IMR-90 (cell line): ENCODE measurements at regions not wholly inside any gene's neighbourhood (a gene's known extent, or its start where the extent isn't known, plus 50 kb on each side); places are given as distances from the start of the nearest gene placed in this dataset.

Experiments used
- ATAC-seq: fragments of 200-7000 bp; cut with Tn5 transposase; 2 replicates; pipeline ENCODE4 v1.9.1; 2020; ENCODE audit warnings: low read depth, mild to moderate bottlenecking, moderate library complexity
- BruUV-seq: library from RNA; stranded (reverse); fragments of 400-500 nt; replicated peaks from 2 replicates; lab custom pipeline; 2021; lab: Mats Ljungman, UMichigan
- CTCF ChIA-PET: fragments of 300-600 bp; formaldehyde crosslinking; extraction: SDS; loops from one replicate; lab custom pipeline; 2021; ENCODE audit warnings: antibody characterized with exemption; lab: Yijun Ruan, JAX
- POLR2A ChIA-PET: fragments of 300-600 bp; sonication (Branson Sonifier 250); formaldehyde crosslinking; loops from one replicate; lab custom pipeline; 2022; ENCODE audit warnings: antibody characterized with exemption; ENCODE audit not compliant: unreplicated experiment; lab: Charles Lee
- DNase-seq: peaks from one replicate; pipeline ENCODE4 v3.0.0; 2013
- H2AFZ ChIP-seq: replicated peaks from 2 replicates; pipeline ENCODE3; 2013; ENCODE audit warnings: low read length, mild to moderate bottlenecking; ENCODE audit not compliant: poor library complexity
- H2AK5ac ChIP-seq: 2 replicates; pipeline ENCODE4 v1.6.1; 2013; ENCODE audit warnings: low read depth, low read length, inconsistent platforms
- H2AK9ac ChIP-seq: replicated peaks from 2 replicates; pipeline ENCODE3; 2013; ENCODE audit warnings: mild to moderate bottlenecking, low read depth, low read length, moderate library complexity; ENCODE audit not compliant: poor library complexity
- H2BK120ac ChIP-seq: 2 replicates; pipeline ENCODE4 v1.6.1; 2013; ENCODE audit warnings: low read depth, low read length, inconsistent platforms
- H2BK15ac ChIP-seq: 3 replicates; pipeline ENCODE4 v1.6.1; 2013; ENCODE audit warnings: low read depth, low read length, inconsistent platforms
- H2BK20ac ChIP-seq: 2 replicates; pipeline ENCODE4 v1.6.1; 2013; ENCODE audit warnings: low read depth, mild to moderate bottlenecking, inconsistent platforms, low read length, moderate library complexity
- H2BK5ac ChIP-seq: 2 replicates; pipeline ENCODE4 v1.6.1; 2013; ENCODE audit warnings: mild to moderate bottlenecking, low read depth, low read length, inconsistent platforms; ENCODE audit not compliant: poor library complexity, severe bottlenecking
- H3K14ac ChIP-seq: replicated peaks from 2 replicates; pipeline ENCODE4 v1.6.1; 2013; ENCODE audit warnings: low read depth, low read length, inconsistent platforms
- H3K18ac ChIP-seq: 2 replicates; pipeline ENCODE4 v1.6.1; 2013; ENCODE audit warnings: low read depth, low read length, control low read depth
- H3K23ac ChIP-seq: 2 replicates; pipeline ENCODE4 v1.6.1; 2013; ENCODE audit warnings: low read depth, low read length, inconsistent platforms
- H3K27ac ChIP-seq: 2 replicates; pipeline ENCODE4 v1.5.1; 2013; ENCODE audit warnings: mild to moderate bottlenecking, control low read depth, low read length; ENCODE audit not compliant: insufficient read depth
- H3K27me3 ChIP-seq: 2 replicates; pipeline ENCODE4 v1.6.1; 2013; ENCODE audit warnings: low read length; ENCODE audit not compliant: control insufficient read depth, insufficient read depth
- H3K36me3 ChIP-seq: 2 replicates; pipeline ENCODE4 v1.6.1; 2013; ENCODE audit warnings: low read length, mixed read lengths; ENCODE audit not compliant: control insufficient read depth, insufficient read depth
- H3K4ac ChIP-seq: 2 replicates; pipeline ENCODE4 v1.6.1; 2013; ENCODE audit warnings: low read depth, low read length, inconsistent platforms
- H3K4me1 ChIP-seq: 2 replicates; pipeline ENCODE4 v1.6.1; 2013; ENCODE audit warnings: low read length, mixed read lengths; ENCODE audit not compliant: control insufficient read depth, insufficient read depth
- H3K4me2 ChIP-seq: 2 replicates; pipeline ENCODE4 v1.6.1; 2013; ENCODE audit warnings: low read depth, mild to moderate bottlenecking, control low read depth, low read length, moderate library complexity
- H3K4me3 ChIP-seq: 2 replicates; pipeline ENCODE4 v1.5.1; 2013; ENCODE audit warnings: low read depth, mild to moderate bottlenecking, control low read depth, low read length, moderate library complexity; ENCODE audit not compliant: insufficient read depth
- H3K56ac ChIP-seq: 2 replicates; pipeline ENCODE4 v1.6.1; 2013; ENCODE audit warnings: low read length, inconsistent platforms; ENCODE audit not compliant: insufficient read depth; ENCODE audit errors: extremely low read depth
- H3K79me1 ChIP-seq, 2 experiments: 2 replicates each; pipeline ENCODE4 v1.6.1; 2013; ENCODE audit warnings: low read length in 2 of 2, inconsistent platforms in 1 of 2, low read depth in 1 of 2
- H3K9ac ChIP-seq: 2 replicates; pipeline ENCODE4 v1.6.1; 2013; ENCODE audit warnings: low read depth, low read length, control low read depth
- H3K9me1 ChIP-seq: 2 replicates; pipeline ENCODE4 v1.6.1; 2013; ENCODE audit warnings: low read length, inconsistent platforms; ENCODE audit not compliant: insufficient read depth
- H3K9me3 ChIP-seq: 2 replicates; pipeline ENCODE4 v1.6.1; 2013; ENCODE audit warnings: low read length; ENCODE audit not compliant: control insufficient read depth, insufficient read depth
- H4K20me1 ChIP-seq: 2 replicates; pipeline ENCODE4 v1.6.1; 2013; ENCODE audit warnings: low read length, inconsistent platforms; ENCODE audit not compliant: insufficient read depth
- H4K5ac ChIP-seq: 2 replicates; pipeline ENCODE4 v1.6.1; 2013; ENCODE audit warnings: mild to moderate bottlenecking, low read depth, low read length, control low read depth
- H4K8ac ChIP-seq, 2 experiments: 2 replicates each; pipeline ENCODE4 v1.6.1; 2013; ENCODE audit warnings: low read depth in 2 of 2, low read length in 2 of 2, control low read depth in 1 of 2, inconsistent platforms in 1 of 2
- H4K91ac ChIP-seq: 2 replicates; pipeline ENCODE4 v1.6.1; 2013; ENCODE audit warnings: low read depth, low read length, inconsistent platforms; ENCODE audit not compliant: insufficient read depth
- BHLHE40 ChIP-seq: fragments of 150-350 bp; IDR thresholded peaks from 2 replicates; pipeline ENCODE4 v1.6.1; 2016; ENCODE audit warnings: mild to moderate bottlenecking, low read depth, low read length
- CEBPB ChIP-seq: IDR thresholded peaks from 2 replicates; pipeline ENCODE4 v1.6.1; 2012; ENCODE audit warnings: low read depth, low read length, improper control_type of control experiment
- MAFK ChIP-seq: IDR thresholded peaks from 2 replicates; pipeline ENCODE4 v1.6.1; 2012; ENCODE audit warnings: low read depth, low read length, improper control_type of control experiment
- POLR2A ChIP-seq: IDR thresholded peaks from 2 replicates; pipeline ENCODE4 v1.6.1; 2012; ENCODE audit warnings: mild to moderate bottlenecking, low read depth, low read length
- USF2 ChIP-seq: fragments of 150-350 bp; IDR thresholded peaks from 2 replicates; pipeline ENCODE4 v1.6.1; 2017; ENCODE audit warnings: mild to moderate bottlenecking, antibody characterized with exemption, low read length, low read depth
- WGBS, 2 experiments: methylation state at CpG; one replicate each; pipeline versions ENCODE4 v1.1.5 to v1.1.7; 2013; ENCODE audit warnings: missing lambda C conversion rate in 2 of 2; ENCODE audit not compliant: insufficient read length in 1 of 2; ENCODE audit errors: extremely low coverage in 2 of 2; 5-methylcytosine and 5-hydroxymethylcytosine counted together
- dilution Hi-C: fragments of 300-500 bp; cut with HindIII; formaldehyde crosslinking; loops from one replicate; pipeline ENCODE4 v1.14.3; 2018; ENCODE audit warnings: low sequenced_read_pairs; ENCODE audit not compliant: unreplicated experiment
- in situ Hi-C: fragments of 300-500 bp; cut with MboI; formaldehyde crosslinking; loops from 3 replicates; pipeline ENCODE4 v1.14.3; 2019; ENCODE audit warnings: low sequenced_read_pairs, inconsistent platforms, mixed read lengths
- intact Hi-C: fragments of 100-400 bp; cut with micrococcal nuclease; formaldehyde crosslinking; loops from 2 replicates; pipeline ENCODE4 v1.10.0; 2022

GRCh38 chr7:155361947-155362346 lies 64.3 kb downstream of the INSIG1 start:
- no peaks in the 10 kb centered on the region for H3K36me3 ChIP-seq
- H2AK9ac ChIP-seq = no peak overlapping the region
- no peaks in the 10 kb centered on the region for H3K9me3 ChIP-seq
- no peak overlapping the region for H3K56ac ChIP-seq
- TF ChIP-seq CEBPB = no peak
- TF ChIP-seq MAFK = no peak
- TF ChIP-seq POLR2A = no peak
- TF ChIP-seq USF2 = no peak
- TF ChIP-seq BHLHE40 = no peak
- H2AFZ ChIP-seq = no peak overlapping the region
- no peak overlapping the region for H3K18ac ChIP-seq
- H3K79me1 ChIP-seq = no peaks in the 10 kb centered on the region
- no peak overlapping the region for H3K14ac ChIP-seq
- in situ Hi-C loops = no loop called here
- H2BK120ac ChIP-seq = no peak overlapping the region
- ATAC-seq (no peak), DNase-seq (no peak)
- H2AK5ac ChIP-seq = no peak overlapping the region
- H3K23ac ChIP-seq = no peak overlapping the region
- POLR2A ChIA-PET = no interaction called here
- H4K5ac ChIP-seq = no peak overlapping the region
- H4K8ac ChIP-seq = no peak overlapping the region
- no peak overlapping the region for H3K4me3 ChIP-seq
- CTCF ChIA-PET = no interaction called here
- no peak overlapping the region for H3K4me2 ChIP-seq
- intact Hi-C loops = no loop called here
- H2BK20ac ChIP-seq = no peak overlapping the region
- no peak overlapping the region for H2BK5ac ChIP-seq
- H4K91ac ChIP-seq = no peak overlapping the region
- dilution Hi-C loops = no loop called here
- no peaks in the 10 kb centered on the region for H3K4me1 ChIP-seq
- no peaks in the 10 kb centered on the region for H3K9me1 ChIP-seq
- no peak overlapping the region for H3K27ac ChIP-seq
- H3K4ac ChIP-seq = no peak overlapping the region
- H3K9ac ChIP-seq = no peak overlapping the region
- no peaks in the 10 kb centered on the region for H4K20me1 ChIP-seq
- WGBS, 2 experiments = 68% methylated on average over 5 of the region's 7 CpGs; no CpG with 5 or more reads in 1 of the 2 experiments
- no TSS peak for BruUV-seq
- no peak overlapping the region for H2BK15ac ChIP-seq
- H3K27me3 ChIP-seq = peaks cover 56% of the 10 kb centered on the region
